ENCODE measurements at regions not wholly inside any gene's neighbourhood (a gene's known extent, or its start where the extent isn't known, plus 50 kb on each side); places are given as distances from the start of the nearest gene placed in this dataset.

GRCh38 chr4:89586864-89587263 is 250.1 kb downstream of the SNCA start:
- Histone ChIP-seq H3K56ac (ENCODE audit: low read length) (no peak overlapping the region), H3K27me3 (ENCODE audit: insufficient read depth, low read length, poor library complexity) (no peaks in the 10 kb centered on the region), H3K23ac (ENCODE audit: low read length) (no peak overlapping the region), H3K36me3 (ENCODE audit: control insufficient read depth, insufficient read depth, low read length) (no peaks in the 10 kb centered on the region), H2BK15ac (replicated peaks; ENCODE audit: low read depth) (no peak overlapping the region), H4K5ac (ENCODE audit: low read length) (no peak overlapping the region), H4K8ac (ENCODE audit: low read depth, low read length) (no peak overlapping the region), H3K4me3 (ENCODE audit: low read length) (no peak overlapping the region), H3K9ac (ENCODE audit: low read length) (no peak overlapping the region), H3K4ac (ENCODE audit: low read depth, low read length) (no peak overlapping the region), H3K18ac (ENCODE audit: low read length) (no peak overlapping the region), H2AK5ac (ENCODE audit: low read length) (no peak overlapping the region), H3K79me1 (ENCODE audit: low read length) (no peaks in the 10 kb centered on the region), H3K79me2 (ENCODE audit: control insufficient read depth, insufficient read depth, low read length) (no peaks in the 10 kb centered on the region), H3K4me1 (ENCODE audit: control insufficient read depth, low read depth, low read length) (no peaks in the 10 kb centered on the region), H3K27ac (ENCODE audit: low read depth, low read length) (no peak overlapping the region), H2BK120ac (ENCODE audit: low read depth, low read length) (no peak overlapping the region), H2BK5ac (ENCODE audit: low read length) (no peak overlapping the region), H3K4me2 (ENCODE audit: low read length) (no peak overlapping the region)
- DNase-seq: peak; percentile 19
- WGBS (ENCODE audit: extremely low coverage, insufficient coverage, low lambda C conversion rate): no CpG with 5 or more reads among the region's 2 CpGs

GRCh38 chr4:89586318-89586717 is 250.6 kb downstream of the SNCA start:
- Histone ChIP-seq H3K36me3 (ENCODE audit: control insufficient read depth, insufficient read depth, low read length) (no peaks in the 10 kb centered on the region), H3K79me1 (ENCODE audit: low read length) (no peaks in the 10 kb centered on the region), H3K18ac (ENCODE audit: low read length) (no peak overlapping the region), H4K8ac (ENCODE audit: low read depth, low read length) (no peak overlapping the region), H3K4me1 (ENCODE audit: control insufficient read depth, low read depth, low read length) (no peaks in the 10 kb centered on the region), H2BK5ac (ENCODE audit: low read length) (no peak overlapping the region), H3K9ac (ENCODE audit: low read length) (no peak overlapping the region), H3K56ac (ENCODE audit: low read length) (no peak overlapping the region), H2AK5ac (ENCODE audit: low read length) (no peak overlapping the region), H3K27me3 (ENCODE audit: insufficient read depth, low read length, poor library complexity) (no peaks in the 10 kb centered on the region), H2BK15ac (replicated peaks; ENCODE audit: low read depth) (no peak overlapping the region), H4K5ac (ENCODE audit: low read length) (no peak overlapping the region), H3K79me2 (ENCODE audit: control insufficient read depth, insufficient read depth, low read length) (no peaks in the 10 kb centered on the region), H2BK120ac (ENCODE audit: low read depth, low read length) (no peak overlapping the region), H3K4ac (ENCODE audit: low read depth, low read length) (no peak overlapping the region), H3K4me2 (ENCODE audit: low read length) (no peak overlapping the region), H3K27ac (ENCODE audit: low read depth, low read length) (no peak overlapping the region), H3K23ac (ENCODE audit: low read length) (no peak overlapping the region), H3K4me3 (ENCODE audit: low read length) (no peak overlapping the region)
- peak; percentile 13 for DNase-seq
- no CpG with 5 or more reads among the region's 3 CpGs for WGBS (ENCODE audit: extremely low coverage, insufficient coverage, low lambda C conversion rate)

- H2AK5ac ChIP-seq (ENCODE audit: low read length): no peak overlapping the region
- no peak overlapping the region for H3K4me3 ChIP-seq (ENCODE audit: low read length)
- no peaks in the 10 kb centered on the region for H3K36me3 ChIP-seq (ENCODE audit: control insufficient read depth, insufficient read depth, low read length)
- no peak overlapping the region for H3K4ac ChIP-seq (ENCODE audit: low read depth, low read length)
- no peaks in the 10 kb centered on the region for H3K79me1 ChIP-seq (ENCODE audit: low read length)
- H3K4me2 ChIP-seq (ENCODE audit: low read length): no peak overlapping the region
- no peak overlapping the region for H4K8ac ChIP-seq (ENCODE audit: low read depth, low read length)
- no peaks in the 10 kb centered on the region for H3K27me3 ChIP-seq (ENCODE audit: insufficient read depth, low read length, poor library complexity)
- H3K56ac ChIP-seq (ENCODE audit: low read length): no peak overlapping the region
- no peak overlapping the region for H3K23ac ChIP-seq (ENCODE audit: low read length)
- H3K9ac ChIP-seq (ENCODE audit: low read length): no peak overlapping the region
- DNase-seq: no peak
- no peak overlapping the region for H3K18ac ChIP-seq (ENCODE audit: low read length)
- no peaks in the 10 kb centered on the region for H3K79me2 ChIP-seq (ENCODE audit: control insufficient read depth, insufficient read depth, low read length)
- no CpG with 5 or more reads among the region's 5 CpGs for whole genome bisulfite sequencing (ENCODE audit: extremely low coverage, insufficient coverage, low lambda C conversion rate)
- no peak overlapping the region for H4K5ac ChIP-seq (ENCODE audit: low read length)
- H3K4me1 ChIP-seq (ENCODE audit: control insufficient read depth, low read depth, low read length): no peaks in the 10 kb centered on the region
- no peak overlapping the region for H2BK120ac ChIP-seq (ENCODE audit: low read depth, low read length)
- no peak overlapping the region for H2BK15ac ChIP-seq (replicated peaks; ENCODE audit: low read depth)
- H3K27ac ChIP-seq (ENCODE audit: low read depth, low read length): no peak overlapping the region
- H2BK5ac ChIP-seq (ENCODE audit: low read length): no peak overlapping the region
Measured at GRCh38 chr4:89582756-89583505, 254.0 kb downstream of the SNCA start.

GRCh38 chr4:89579771-89580170 is 257.2 kb downstream of the SNCA start:
- Histone ChIP-seq H3K4me2 (ENCODE audit: low read length) (no peak overlapping the region), H3K79me2 (ENCODE audit: control insufficient read depth, insufficient read depth, low read length) (no peaks in the 10 kb centered on the region), H3K56ac (ENCODE audit: low read length) (no peak overlapping the region), H3K27me3 (ENCODE audit: insufficient read depth, low read length, poor library complexity) (no peaks in the 10 kb centered on the region), H3K27ac (ENCODE audit: low read depth, low read length) (no peak overlapping the region), H3K23ac (ENCODE audit: low read length) (no peak overlapping the region), H3K36me3 (ENCODE audit: control insufficient read depth, insufficient read depth, low read length) (no peaks in the 10 kb centered on the region), H2BK120ac (ENCODE audit: low read depth, low read length) (no peak overlapping the region), H4K8ac (ENCODE audit: low read depth, low read length) (no peak overlapping the region), H3K18ac (ENCODE audit: low read length) (no peak overlapping the region), H2BK15ac (replicated peaks; ENCODE audit: low read depth) (no peak overlapping the region), H3K79me1 (ENCODE audit: low read length) (no peaks in the 10 kb centered on the region), H3K4me1 (ENCODE audit: control insufficient read depth, low read depth, low read length) (no peaks in the 10 kb centered on the region), H4K5ac (ENCODE audit: low read length) (no peak overlapping the region), H3K9ac (ENCODE audit: low read length) (no peak overlapping the region), H2BK5ac (ENCODE audit: low read length) (no peak overlapping the region), H3K4ac (ENCODE audit: low read depth, low read length) (no peak overlapping the region), H3K4me3 (ENCODE audit: low read length) (no peak overlapping the region), H2AK5ac (ENCODE audit: low read length) (no peak overlapping the region)
- no CpG with 5 or more reads among the region's 1 CpG for WGBS (ENCODE audit: extremely low coverage, insufficient coverage, low lambda C conversion rate)
- no peak for DNase-seq

- DNase-seq: no peak
Measured at GRCh38 chr4:89576246-89576645, 260.7 kb downstream of the SNCA start.

GRCh38 chr4:89575840-89576239 is 261.1 kb downstream of the SNCA start:
- H3K79me1 ChIP-seq (ENCODE audit: low read length): no peaks in the 10 kb centered on the region

More at GRCh38 chr4:89576246-89576645, 260.7 kb downstream of the SNCA start:
- Histone ChIP-seq H3K56ac (ENCODE audit: low read length) (no peak overlapping the region), H3K4me3 (ENCODE audit: low read length) (no peak overlapping the region), H2BK120ac (ENCODE audit: low read depth, low read length) (no peak overlapping the region), H2BK5ac (ENCODE audit: low read length) (no peak overlapping the region), H3K18ac (ENCODE audit: low read length) (no peak overlapping the region), H3K4me2 (ENCODE audit: low read length) (no peak overlapping the region), H2BK15ac (replicated peaks; ENCODE audit: low read depth) (no peak overlapping the region), H3K79me1 (ENCODE audit: low read length) (no peaks in the 10 kb centered on the region), H3K9ac (ENCODE audit: low read length) (no peak overlapping the region), H3K27me3 (ENCODE audit: insufficient read depth, low read length, poor library complexity) (no peaks in the 10 kb centered on the region), H3K23ac (ENCODE audit: low read length) (no peak overlapping the region), H4K5ac (ENCODE audit: low read length) (no peak overlapping the region), H3K4me1 (ENCODE audit: control insufficient read depth, low read depth, low read length) (peaks cover 2% of the 10 kb centered on the region), H2AK5ac (ENCODE audit: low read length) (no peak overlapping the region), H3K79me2 (ENCODE audit: control insufficient read depth, insufficient read depth, low read length) (no peaks in the 10 kb centered on the region), H3K36me3 (ENCODE audit: control insufficient read depth, insufficient read depth, low read length) (no peaks in the 10 kb centered on the region), H4K8ac (ENCODE audit: low read depth, low read length) (no peak overlapping the region), H3K4ac (ENCODE audit: low read depth, low read length) (no peak overlapping the region), H3K27ac (ENCODE audit: low read depth, low read length) (no peak overlapping the region)

More at GRCh38 chr4:89575840-89576239, 261.1 kb downstream of the SNCA start:
- Histone ChIP-seq H3K4ac (ENCODE audit: low read depth, low read length) (no peak overlapping the region), H4K5ac (ENCODE audit: low read length) (no peak overlapping the region), H3K23ac (ENCODE audit: low read length) (no peak overlapping the region), H3K9ac (ENCODE audit: low read length) (no peak overlapping the region), H4K8ac (ENCODE audit: low read depth, low read length) (no peak overlapping the region), H3K56ac (ENCODE audit: low read length) (no peak overlapping the region), H3K27ac (ENCODE audit: low read depth, low read length) (no peak overlapping the region), H3K36me3 (ENCODE audit: control insufficient read depth, insufficient read depth, low read length) (no peaks in the 10 kb centered on the region), H3K18ac (ENCODE audit: low read length) (no peak overlapping the region), H3K79me2 (ENCODE audit: control insufficient read depth, insufficient read depth, low read length) (no peaks in the 10 kb centered on the region), H2AK5ac (ENCODE audit: low read length) (no peak overlapping the region), H2BK120ac (ENCODE audit: low read depth, low read length) (no peak overlapping the region), H3K4me1 (ENCODE audit: control insufficient read depth, low read depth, low read length) (peaks cover 2% of the 10 kb centered on the region), H3K4me2 (ENCODE audit: low read length) (no peak overlapping the region), H3K27me3 (ENCODE audit: insufficient read depth, low read length, poor library complexity) (no peaks in the 10 kb centered on the region), H2BK5ac (ENCODE audit: low read length) (no peak overlapping the region), H2BK15ac (replicated peaks; ENCODE audit: low read depth) (no peak overlapping the region), H3K4me3 (ENCODE audit: low read length) (no peak overlapping the region)
- no peak for DNase-seq
- WGBS (ENCODE audit: extremely low coverage, insufficient coverage, low lambda C conversion rate): no CpG with 5 or more reads among the region's 1 CpG

All from mesendoderm (in vitro differentiated cells).